ENCODE measurements at regions not wholly inside any gene's neighbourhood (a gene's known extent, or its start where the extent isn't known, plus 50 kb on each side); places are given as distances from the start of the nearest gene placed in this dataset.
A peak's percentile ranks its signal among the peaks of the same experiment; 100 is the strongest.

DNA sequence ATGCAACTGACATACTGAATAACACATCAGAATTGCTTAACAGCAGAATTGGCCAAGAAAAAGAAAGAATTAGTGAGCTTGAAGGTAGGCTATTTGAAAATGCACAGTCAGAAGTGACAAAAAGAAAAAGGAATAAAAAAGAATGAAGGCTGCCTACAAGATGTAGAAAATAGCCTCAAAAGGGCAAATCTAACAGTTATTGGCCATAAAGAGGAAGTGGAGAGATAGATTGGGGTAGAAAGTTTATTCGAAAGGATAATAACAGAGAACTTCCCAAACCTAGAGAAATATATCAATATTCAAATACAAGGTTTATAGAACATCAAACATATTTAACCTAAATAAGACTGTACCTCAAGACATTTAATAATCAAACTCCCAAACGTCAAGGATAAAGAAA, 67.5 kb downstream of the ATP6V1G3 start:
- DNase-seq (no peak), ATAC-seq (ENCODE audit: poor library complexity) (no peak)
- intact Hi-C loops (cut with DNase I): no loop called here

DNA sequence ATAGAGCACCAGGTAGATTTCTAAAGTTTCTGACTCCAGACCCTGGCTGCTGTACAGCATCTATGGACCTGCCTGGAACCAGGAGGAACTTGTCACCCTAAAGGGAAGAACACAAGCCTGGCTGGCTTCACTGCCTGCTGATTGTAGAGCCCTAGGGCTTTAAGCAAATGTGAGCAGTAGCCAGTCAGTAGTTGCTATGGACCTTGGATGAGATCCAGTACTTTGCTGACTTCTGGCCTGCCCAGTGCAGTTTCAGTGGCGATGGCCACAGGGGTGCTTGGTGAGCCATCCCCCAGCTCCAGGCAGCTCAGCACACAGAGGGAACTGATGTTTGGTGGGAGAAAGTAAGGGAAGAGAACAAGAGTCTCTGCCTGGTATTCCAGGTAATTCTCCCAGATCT, 68.4 kb downstream of the ATP6V1G3 start:
- no peak for DNase-seq
- intact Hi-C loops (cut with DNase I): no loop called here
- no peak for ATAC-seq (ENCODE audit: poor library complexity)

DNA sequence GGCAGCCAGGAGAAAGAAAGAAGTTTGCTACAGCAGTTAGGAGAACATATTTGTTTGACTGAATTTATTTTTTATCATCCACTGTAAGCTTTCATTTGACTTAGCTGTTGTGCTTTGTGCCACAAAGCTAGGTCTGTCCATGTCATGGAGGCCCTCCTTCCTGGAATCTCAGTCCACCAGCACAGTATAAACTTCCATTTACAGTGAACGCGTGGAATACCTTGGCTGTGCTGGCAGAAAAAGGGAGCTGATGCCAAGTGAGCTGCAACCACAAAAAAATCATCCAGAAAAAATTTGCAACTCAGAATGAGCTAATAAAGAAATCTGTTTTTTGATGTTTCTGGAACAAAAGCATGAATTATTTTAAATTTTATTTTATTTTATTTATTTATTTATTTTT, 72.6 kb downstream of the ATP6V1G3 start:
- ATAC-seq (ENCODE audit: poor library complexity): no peak
- no peak for DNase-seq
- intact Hi-C loops (cut with DNase I): loop anchor here (10.0 kb wide), 1 partner anchor 383 kb away; no protein-coding TSS in a partner anchor

DNA sequence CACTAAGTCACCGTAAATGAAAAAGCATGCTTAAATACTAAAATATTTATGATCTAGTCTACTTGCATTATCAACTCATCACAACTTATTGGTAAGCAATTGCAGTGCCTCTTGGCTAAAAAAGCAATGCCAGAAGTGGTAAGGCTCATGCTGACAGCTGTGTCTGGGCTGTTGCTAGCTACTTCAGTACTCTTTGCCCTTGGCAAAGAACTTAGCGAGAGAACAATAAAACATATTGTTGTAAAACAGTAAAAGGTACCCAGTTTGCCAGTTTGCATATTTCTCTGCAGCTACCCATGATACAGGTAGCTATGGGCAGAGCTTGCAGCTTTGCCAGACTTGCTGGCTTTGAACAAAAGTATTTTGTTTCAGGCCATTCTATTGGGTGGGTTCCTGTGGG, 73.1 kb downstream of the ATP6V1G3 start:
- DNase-seq (no peak), ATAC-seq (ENCODE audit: poor library complexity) (no peak)
- intact Hi-C loops (cut with DNase I): loop anchor here (10.0 kb wide), 1 partner anchor 383 kb away; no protein-coding TSS in a partner anchor

DNA sequence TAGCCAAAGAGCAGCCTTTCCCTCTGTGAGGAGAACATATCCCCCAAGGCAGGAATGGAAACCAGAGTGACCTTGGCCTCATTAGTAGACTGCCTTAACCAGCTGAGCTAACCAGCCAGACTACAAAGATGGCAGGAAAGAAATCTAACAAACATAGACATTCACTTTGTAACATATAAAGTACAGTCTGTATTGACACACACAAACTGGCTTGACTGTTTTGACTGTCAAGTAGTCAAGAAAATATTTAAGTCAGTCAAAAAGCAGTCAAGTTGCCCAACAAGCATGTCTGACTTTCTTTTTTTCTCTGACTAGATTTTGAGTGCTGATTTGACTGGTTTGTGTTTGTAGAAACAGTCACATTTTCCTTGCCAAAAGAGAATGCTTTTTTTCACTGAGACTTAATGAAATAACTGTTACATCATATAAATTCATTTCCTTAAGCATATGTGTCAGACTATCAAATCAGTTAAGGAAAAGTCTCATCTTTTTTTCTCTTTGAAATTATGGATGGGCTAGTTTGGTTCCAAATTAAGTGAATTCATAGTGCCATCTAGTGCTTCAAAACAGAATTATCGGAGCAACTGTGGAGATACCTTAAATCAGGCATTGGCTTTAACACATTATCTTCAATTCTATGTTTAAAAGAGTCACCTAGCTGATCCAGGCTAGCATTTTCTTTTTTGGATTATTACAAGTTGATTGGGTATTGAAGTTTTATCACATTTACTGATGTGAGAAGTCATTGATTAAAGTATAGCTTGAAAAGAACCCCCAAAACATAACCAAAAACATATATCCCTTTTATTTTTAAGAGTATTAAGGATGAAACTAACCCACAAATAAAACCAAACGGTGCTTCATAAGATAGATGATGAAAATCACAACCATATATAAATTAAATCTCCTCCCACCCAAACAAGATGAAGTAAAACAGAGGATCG, 75.0 kb downstream of the ATP6V1G3 start:
- ATAC-seq (ENCODE audit: poor library complexity): peak; percentile 57
- intact Hi-C loops (cut with DNase I): loop anchor here (10.0 kb wide), 1 partner anchor 381 kb away; no protein-coding TSS in a partner anchor
- no peak for DNase-seq

DNA sequence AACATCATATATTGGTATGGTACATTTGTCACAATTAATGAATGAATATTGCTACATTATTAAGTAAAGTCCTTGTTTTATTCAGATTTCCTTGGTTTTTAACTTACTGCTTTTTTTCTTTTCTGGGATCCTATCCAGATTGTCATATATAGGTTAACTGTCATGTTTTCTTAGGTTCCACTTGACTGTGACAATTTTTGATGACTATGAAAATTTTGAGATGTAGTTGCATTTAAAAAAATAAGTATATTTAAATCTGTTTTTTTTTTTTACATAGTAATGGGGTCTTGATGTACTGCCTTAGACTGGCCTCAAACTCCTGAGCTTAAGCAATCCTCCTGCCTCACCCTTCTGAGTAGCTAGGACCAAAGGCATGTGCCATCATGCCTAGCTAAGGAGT, 76.8 kb downstream of the ATP6V1G3 start:
- ATAC-seq (ENCODE audit: poor library complexity) (no peak), DNase-seq (no peak)
- intact Hi-C loops (cut with DNase I): loop anchor here (10.0 kb wide), 1 partner anchor 379 kb away; no protein-coding TSS in a partner anchor

DNA sequence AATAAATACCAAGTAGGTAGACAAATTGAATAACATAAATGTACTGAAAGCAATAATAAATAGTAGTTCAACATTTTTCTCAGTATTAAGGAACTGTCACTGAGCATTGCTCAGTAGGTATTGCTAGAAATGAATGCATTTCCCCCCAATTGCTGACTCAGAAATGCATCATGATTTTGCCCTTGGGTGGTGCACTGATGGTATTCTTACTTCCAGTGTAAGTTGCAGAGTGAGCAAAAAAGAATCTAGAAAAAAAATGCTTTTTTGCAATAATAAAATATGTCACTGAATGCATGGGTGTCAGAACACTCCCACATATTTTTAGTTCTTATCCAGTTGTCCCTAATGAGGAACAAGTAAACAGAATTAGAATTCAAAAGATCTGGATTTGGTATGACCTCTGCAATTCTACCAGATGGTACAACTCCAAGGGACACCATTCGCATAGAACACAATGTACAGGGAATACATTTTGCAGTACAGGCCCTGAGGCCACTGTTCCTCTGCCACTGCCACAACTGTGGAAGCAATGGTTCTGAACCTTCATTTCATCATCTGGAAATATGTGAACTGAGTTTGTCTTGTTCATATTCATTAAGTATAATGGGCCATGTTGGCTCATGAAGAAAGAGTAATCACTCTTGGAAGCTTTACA, 78.0 kb downstream of the ATP6V1G3 start:
- DNase-seq: no peak
- ATAC-seq (ENCODE audit: poor library complexity): no peak
- intact Hi-C loops (cut with DNase I): loop anchor here (10.0 kb wide), 1 partner anchor 378 kb away; no protein-coding TSS in a partner anchor

DNA sequence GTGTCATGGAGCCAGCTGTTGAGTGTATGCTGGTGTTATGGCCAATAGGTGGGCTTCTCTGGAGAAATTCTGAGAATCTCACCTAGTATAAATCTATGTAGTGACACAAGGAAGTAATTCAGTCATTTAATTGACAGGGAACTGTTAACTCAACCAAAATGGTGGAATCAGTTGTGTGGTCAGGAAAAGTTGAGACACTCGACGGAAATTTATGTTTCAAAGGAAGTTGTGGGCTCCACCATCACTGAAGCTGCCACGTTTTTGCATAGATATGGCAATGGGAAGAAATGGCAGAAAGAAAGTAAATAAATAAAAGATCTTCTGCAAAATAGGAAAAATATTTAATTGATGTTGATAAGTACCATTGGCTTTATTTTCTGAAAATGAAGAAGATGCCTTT, 84.5 kb downstream of the ATP6V1G3 start:
- intact Hi-C loops (cut with DNase I): no loop called here
- DNase-seq (no peak), ATAC-seq (ENCODE audit: poor library complexity) (no peak)

DNA sequence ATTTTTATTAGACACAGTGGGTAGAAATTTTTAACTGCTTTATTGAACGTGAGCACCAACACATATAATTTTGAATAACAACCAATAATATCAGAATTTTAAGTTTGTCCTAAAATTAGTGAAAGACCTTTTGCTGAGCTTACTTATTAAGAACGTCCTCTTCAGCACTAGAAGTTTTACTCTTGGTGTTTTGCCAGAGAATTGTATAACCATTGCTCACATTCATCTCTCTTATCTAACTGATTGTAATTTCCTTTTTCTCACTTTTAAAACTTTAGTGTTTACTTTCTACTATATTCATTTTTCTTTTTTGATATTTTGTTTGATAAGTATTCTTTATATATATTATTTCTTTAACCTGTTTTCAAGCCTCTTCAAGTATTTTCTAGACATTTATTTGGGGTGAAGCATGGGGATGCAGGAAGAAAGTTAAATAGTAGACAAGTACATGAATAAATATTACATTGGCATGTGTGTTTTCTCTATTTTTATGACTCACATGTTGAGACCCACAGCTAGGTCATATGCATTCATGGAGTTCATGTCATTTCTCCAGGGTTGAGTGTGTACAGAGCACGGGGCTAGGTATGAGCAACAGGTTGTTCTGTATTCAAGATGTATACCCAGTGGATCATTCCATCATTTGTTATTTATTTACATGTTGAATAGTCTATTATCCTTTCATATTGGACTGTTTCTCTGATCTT, 90.6 kb downstream of the ATP6V1G3 start:
- intact Hi-C loops (cut with DNase I): no loop called here

DNA sequence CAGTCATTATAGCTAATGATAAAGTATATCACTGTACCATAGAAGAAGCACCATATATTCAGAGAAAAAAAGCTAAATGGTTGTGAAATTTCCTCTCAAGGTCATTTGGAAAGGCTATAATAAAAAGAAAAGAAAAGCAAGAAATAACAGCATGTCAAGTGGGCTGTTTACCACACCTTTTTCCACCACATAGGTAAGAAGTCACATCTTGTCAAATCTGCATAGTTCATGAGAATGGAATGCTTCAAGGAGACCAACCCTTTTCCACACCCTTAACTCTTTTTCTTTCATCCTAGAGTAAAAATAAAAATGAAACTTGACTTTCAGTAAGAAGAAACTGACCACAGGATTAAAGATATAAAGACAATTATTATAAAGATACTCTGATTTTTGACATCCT, 91.2 kb downstream of the ATP6V1G3 start:
- no peak for ATAC-seq (ENCODE audit: poor library complexity)
- no peak for DNase-seq
- intact Hi-C loops (cut with DNase I): no loop called here

More for the DNA sequence above, 90.6 kb downstream of the ATP6V1G3 start:
- DNase-seq (no peak), ATAC-seq (ENCODE audit: poor library complexity) (no peak)

DNA sequence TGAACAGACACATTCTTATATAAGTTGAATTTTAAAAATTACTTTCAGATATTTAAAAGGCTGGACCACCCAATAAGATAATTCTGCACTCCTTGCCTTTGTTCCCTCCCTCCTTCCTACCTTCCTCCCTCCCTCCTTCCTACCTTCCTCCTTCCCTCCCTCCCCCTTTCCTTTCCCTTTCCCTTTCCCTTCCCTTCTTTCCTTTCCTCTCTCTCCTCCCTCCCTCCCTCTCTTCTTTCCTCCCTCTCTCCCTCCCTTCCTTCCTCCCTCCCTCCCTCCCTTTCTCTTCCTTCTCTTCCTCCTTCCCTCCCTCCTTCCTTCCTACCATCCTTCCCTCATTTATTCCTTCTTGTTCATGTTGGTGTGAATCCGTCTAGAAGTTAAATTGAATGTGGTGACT, 93.0 kb downstream of the ATP6V1G3 start:
- intact Hi-C loops (cut with DNase I): no loop called here
- DNase-seq (no peak), ATAC-seq (ENCODE audit: poor library complexity) (no peak)

DNA sequence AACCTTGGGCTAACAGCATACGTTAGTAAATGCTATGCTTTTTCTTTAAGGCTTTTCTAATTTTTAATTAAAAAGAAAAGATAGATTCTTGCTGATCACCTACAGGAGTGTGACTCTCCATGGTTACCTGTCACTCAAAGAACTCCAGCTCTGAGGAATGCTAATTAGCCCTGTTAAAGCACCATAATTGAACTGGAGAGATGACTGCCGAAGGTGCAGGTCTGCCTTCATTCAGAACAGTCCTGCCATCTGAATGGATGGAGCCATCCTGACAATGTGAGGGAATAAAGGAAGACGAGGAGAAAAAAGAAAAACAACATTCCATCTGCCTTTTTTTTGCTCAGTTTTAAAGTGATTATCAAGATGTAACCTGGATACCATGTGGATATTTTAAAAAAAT, 94.6 kb downstream of the ATP6V1G3 start:
- no peak for ATAC-seq (ENCODE audit: poor library complexity)
- intact Hi-C loops (cut with DNase I): no loop called here
- no peak for DNase-seq

DNA sequence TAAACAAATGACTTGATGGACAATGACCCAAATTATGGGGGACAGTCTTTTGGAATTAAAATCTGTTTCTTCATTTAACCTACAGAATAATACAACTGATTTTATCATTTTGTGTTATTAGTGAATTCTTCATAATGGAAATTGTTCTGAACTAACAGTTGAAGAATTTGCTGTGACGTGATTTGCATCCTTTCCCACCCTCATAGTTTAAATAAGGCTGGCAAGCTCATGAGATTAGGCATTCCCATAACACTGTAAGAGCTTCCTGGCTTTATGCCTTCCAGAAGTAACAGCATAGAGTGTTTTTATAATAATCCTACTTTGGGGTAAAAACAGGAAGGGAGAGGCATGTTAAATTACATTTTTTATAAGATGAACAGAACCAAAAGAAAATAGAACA, 95.7 kb downstream of the ATP6V1G3 start:
- DNase-seq (no peak), ATAC-seq (ENCODE audit: poor library complexity) (no peak)
- intact Hi-C loops (cut with DNase I): no loop called here

DNA sequence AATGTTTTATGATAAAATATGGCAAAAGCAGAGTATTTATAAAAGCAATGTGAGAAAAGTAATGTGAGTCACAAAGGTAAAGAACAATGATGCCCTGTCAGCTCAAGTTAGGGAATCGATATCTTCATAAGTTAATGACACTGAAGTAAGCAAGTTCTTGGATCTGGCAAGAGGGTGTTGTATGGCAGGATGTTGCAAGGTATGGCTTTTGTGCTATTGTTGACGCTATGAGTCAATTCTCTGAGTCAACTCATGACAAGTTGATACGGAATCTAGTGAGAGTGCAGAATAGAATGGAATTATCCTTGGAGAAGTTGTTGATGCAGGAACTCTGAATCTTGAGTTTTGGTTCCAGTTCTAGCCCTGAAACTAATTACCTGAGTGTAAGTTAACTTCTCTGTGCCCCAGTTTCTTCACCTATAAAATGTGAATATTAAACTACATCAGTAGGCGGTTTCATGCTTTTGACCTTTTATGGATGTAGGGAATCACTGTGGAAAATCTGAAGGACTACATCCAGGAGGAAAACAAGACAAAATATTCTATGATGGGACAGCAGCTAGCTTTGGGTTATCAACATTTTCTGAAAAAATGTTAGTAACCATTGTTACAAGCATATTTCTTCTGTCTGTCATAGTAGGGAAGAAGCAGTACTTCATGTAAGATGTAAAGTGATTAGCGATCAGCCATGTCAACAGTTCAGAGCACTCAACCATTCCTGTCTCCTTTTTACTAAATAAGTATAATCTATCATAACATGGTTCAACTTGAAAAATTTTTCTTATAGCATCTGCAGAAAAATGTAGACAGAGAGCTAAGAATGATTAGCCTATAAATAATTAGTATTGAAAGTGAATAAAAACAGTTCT, 96.9 kb downstream of the ATP6V1G3 start:
- DNase-seq (no peak), ATAC-seq (ENCODE audit: poor library complexity) (no peak)
- intact Hi-C loops (cut with DNase I): no loop called here

DNA sequence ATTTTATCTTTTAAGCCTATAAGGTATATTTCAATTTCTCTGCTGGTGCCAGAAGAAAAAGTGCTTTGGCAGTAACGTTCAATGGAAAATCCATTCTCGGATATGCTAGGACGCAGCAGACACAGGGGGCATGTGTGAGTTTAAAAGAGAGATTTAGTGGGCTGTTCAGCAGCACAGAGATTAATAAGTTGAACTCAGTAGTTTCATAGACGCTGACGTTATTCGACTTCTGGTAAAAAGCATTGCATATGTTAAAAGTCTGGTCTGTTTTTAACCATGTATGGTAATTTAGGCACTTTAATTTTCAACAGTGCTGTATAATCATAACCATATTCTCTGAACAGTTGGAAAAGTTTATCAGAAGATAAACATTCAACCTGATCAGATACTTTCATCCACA, 99.6 kb downstream of the ATP6V1G3 start:
- DNase-seq (no peak), ATAC-seq (ENCODE audit: poor library complexity) (no peak)
- intact Hi-C loops (cut with DNase I): no loop called here

DNA sequence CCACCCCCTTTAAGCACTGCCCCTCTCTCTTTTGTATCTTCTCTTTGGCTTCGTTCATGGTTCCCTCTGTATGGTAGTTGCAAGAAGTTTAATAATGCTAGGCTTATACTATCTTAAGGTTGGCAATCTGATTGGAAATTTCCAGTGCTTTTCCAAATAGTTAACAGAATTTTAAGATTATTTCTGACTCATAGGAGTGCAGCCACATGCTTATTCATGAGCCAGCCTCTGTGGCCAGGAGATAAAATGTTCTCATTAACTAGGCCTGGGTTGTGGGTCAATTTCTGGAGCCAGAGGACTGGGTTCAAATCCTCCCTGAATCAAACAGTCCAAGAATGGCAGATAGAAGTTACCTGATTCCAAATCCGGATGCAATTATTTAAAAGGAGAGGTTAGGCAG, 103.1 kb downstream of the ATP6V1G3 start:
- intact Hi-C loops (cut with DNase I): no loop called here
- ATAC-seq (ENCODE audit: poor library complexity) (no peak), DNase-seq (no peak)

DNA sequence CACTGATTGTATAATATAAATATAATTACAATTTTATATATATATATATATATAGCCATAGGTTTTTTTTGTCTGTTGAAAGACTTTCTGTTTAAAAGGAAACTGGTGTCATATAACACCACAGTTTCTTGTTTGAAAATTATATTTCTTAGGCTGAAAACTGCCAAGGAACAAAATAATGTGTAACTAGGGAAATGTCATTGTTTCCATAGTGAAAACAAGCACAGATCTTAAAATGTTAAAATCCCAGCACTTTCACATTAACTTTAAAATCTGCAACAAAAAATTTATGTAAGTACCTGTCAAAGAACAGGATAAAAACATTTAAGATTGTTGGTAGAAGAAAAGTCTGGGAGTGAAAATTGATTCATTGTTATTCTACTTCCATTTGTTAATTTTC, 104.2 kb downstream of the ATP6V1G3 start:
- DNase-seq: no peak
- no peak for ATAC-seq (ENCODE audit: poor library complexity)
- intact Hi-C loops (cut with DNase I): no loop called here

DNA sequence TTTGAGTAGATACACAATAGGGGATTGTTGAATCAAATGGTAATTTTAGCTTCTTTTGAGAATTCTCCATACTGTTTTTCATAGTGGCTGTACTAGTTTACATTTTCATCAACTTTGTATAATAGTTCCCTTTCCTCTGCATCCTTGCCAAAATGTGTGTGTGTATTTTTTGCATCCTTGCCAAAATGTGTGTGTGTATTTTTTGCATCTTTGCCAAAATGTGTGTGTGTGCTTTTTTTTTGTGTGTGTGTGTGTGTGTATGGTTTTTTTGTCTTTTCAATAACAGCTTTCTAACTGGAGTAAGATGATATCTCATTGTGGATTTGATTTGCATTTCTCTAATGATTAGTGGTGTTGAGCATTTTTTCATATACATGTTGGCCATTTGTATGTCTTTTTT, 105.4 kb downstream of the ATP6V1G3 start:
- no peak for ATAC-seq (ENCODE audit: poor library complexity)
- intact Hi-C loops (cut with DNase I): no loop called here

More for the DNA sequence above, 105.4 kb downstream of the ATP6V1G3 start:
- no peak for DNase-seq
